ENCODE measurements at regions not wholly inside any gene's neighbourhood (a gene's known extent, or its start where the extent isn't known, plus 50 kb on each side); places are given as distances from the start of the nearest gene placed in this dataset.
"Not testable (repeated sequence)": the region's sequence is repeated elsewhere in the genome, so short reads cannot be mapped to it uniquely, and the experiment has no call there.

DNA sequence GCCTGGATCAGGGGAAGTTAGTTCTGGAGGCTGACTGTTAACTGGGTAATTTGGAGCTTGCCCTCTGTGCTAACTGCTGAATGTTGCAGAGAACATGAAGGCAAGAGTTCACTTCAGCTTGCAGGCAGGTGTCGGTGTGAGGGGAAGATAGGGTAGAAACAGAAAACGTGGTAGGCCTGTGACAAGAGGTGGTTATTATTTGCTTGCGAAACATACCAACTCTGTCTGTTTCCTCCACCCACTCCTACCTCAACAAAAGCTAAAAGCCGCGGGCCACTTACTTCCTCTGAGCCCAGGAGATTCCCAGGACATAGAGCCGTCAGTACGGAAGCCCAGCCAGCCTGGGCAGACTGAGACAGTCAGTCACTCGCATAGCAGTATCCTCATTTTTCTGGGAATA, 119.2 kb upstream of the ABCC4 start:
- intact Hi-C loops (cut with DNase I) = no loop called here
- Histone ChIP-seq H3K4me3 (no peak overlapping the region), H3K36me3 (no peaks in the 10 kb centered on the region), H3K27me3 (ENCODE audit: low read depth) (no peaks in the 10 kb centered on the region), H3K4me1 (no peaks in the 10 kb centered on the region), H3K27ac (no peak overlapping the region), H3K9me3 (no peaks in the 10 kb centered on the region)
- TF ChIP-seq CTCF (IDR thresholded peaks at IDR 0.05) = no peak
- no peak for ATAC-seq
- DNase-seq = no peak

DNA sequence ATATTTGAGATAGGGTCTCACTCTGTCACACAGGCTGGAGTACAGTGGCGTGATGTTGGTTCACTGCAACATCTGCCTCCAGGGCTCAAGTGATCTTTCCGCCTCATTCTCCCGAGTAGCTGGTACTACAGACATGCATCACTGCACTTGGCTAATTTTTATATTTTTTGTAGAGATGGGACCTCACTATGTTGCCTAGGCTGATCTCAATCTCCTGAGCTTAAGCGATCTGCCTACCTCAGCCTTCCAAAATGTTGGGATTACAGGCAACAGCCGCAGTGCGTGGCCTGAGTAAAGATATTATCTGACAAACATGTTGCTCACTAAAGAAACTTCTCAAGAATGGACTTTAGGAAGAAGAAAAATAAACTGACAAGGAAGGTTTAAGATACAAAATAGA, 125.4 kb upstream of the ABCC4 start:
- intact Hi-C loops (cut with DNase I) = no loop called here
- Histone ChIP-seq H3K27me3 (ENCODE audit: low read depth) (no peaks in the 10 kb centered on the region), H3K4me1 (no peaks in the 10 kb centered on the region), H3K9me3 (no peaks in the 10 kb centered on the region), H3K4me3 (no peak overlapping the region), H3K27ac (no peak overlapping the region), H3K36me3 (no peaks in the 10 kb centered on the region)
- ATAC-seq (no peak), DNase-seq (no peak)
- TF ChIP-seq CTCF (IDR thresholded peaks at IDR 0.05) = no peak

GRCh38 chr13:95430525-95430924, 122.0 kb upstream of the CLDN10 start:
- H3K27ac ChIP-seq; H3K9me3 ChIP-seq; H3K27me3 ChIP-seq (ENCODE audit: low read depth); DNase-seq; H3K4me3 ChIP-seq; H3K4me1 ChIP-seq; H3K36me3 ChIP-seq; intact Hi-C loops (cut with DNase I); ATAC-seq: not testable (repeated sequence)

- no peak for TF ChIP-seq CTCF (IDR thresholded peaks at IDR 0.05)
- no peak for DNase-seq
- H3K4me1 ChIP-seq = no peaks in the 10 kb centered on the region
- no peak overlapping the region for H3K27ac ChIP-seq
- H3K36me3 ChIP-seq = no peaks in the 10 kb centered on the region
- no peak for ATAC-seq
- H3K4me3 ChIP-seq = no peak overlapping the region
- intact Hi-C loops (cut with DNase I) = no loop called here
- H3K9me3 ChIP-seq = no peaks in the 10 kb centered on the region
- no peaks in the 10 kb centered on the region for H3K27me3 ChIP-seq (ENCODE audit: low read depth)
Measured at GRCh38 chr13:95432141-95432540, 120.4 kb upstream of the CLDN10 start.

- Histone ChIP-seq H3K27me3 (ENCODE audit: low read depth) (no peaks in the 10 kb centered on the region), H3K27ac (no peak overlapping the region), H3K9me3 (no peaks in the 10 kb centered on the region), H3K36me3 (no peaks in the 10 kb centered on the region), H3K4me1 (peaks cover 4% of the 10 kb centered on the region), H3K4me3 (no peak overlapping the region)
- intact Hi-C loops (cut with DNase I) = no loop called here
- DNase-seq (no peak), ATAC-seq (no peak)
- no peak for TF ChIP-seq CTCF (IDR thresholded peaks at IDR 0.05)
Measured at GRCh38 chr13:95433537-95433936, 119.0 kb upstream of the CLDN10 start.

- intact Hi-C loops (cut with DNase I) = no loop called here
- DNase-seq (no peak), ATAC-seq (no peak)
- H3K27me3 ChIP-seq (ENCODE audit: low read depth) = no peaks in the 10 kb centered on the region
- no peak overlapping the region for H3K27ac ChIP-seq
- no peaks in the 10 kb centered on the region for H3K9me3 ChIP-seq
- no peak overlapping the region for H3K4me3 ChIP-seq
- H3K4me1 ChIP-seq = peaks cover 4% of the 10 kb centered on the region
- TF ChIP-seq CTCF (IDR thresholded peaks at IDR 0.05) = no peak
- H3K36me3 ChIP-seq = no peaks in the 10 kb centered on the region
Measured at GRCh38 chr13:95434111-95434510, 118.4 kb upstream of the CLDN10 start.

All from lower lobe of right lung (tissue), 2 donors.